ENCODE measurements at regions not wholly inside any gene's neighbourhood (a gene's known extent, or its start where the extent isn't known, plus 50 kb on each side); places are given as distances from the start of the nearest gene placed in this dataset.

DNA sequence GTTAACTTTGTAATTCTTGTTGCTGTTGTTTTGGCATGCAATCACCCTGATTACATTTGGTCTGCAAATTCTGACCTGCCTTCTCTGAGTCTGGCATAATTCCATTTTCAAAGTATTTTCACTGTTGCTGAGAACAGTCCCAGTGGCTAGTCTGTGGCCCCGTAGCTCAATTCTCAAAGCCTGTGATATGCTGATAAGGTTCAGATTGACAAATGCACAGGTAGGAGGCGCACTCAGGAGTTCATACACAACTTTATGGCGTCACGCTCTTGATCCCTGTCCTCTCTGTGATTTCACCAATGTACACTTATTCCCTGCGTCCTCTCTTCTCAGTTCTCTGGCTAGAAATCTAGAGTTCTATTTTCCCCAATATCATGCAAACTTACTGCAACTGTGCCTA is 376.6 kb upstream of the SLCO3A1 start:
- DNase-seq: no peak

DNA sequence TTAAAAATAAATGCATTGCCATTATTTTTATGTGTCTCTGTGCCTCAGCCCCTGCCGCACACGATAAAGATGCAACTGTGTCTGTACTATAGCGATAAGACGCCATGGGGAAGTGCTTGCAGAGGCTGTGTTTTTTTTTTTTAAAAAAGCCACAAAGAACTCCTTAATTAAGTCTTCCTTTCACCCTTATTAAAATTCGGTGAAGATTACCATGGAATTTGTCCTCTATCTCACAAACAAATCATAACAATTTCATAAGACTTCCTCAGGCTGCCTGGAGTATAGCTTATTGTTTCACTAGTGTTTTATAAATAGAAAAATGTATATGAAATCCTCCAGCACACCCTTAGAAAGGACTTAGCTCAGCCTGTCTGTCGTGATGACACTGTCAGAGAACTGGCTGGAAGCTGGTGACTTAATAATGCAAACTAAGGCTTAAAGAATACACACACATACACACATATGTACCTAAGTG is 374.8 kb upstream of the SLCO3A1 start:
- DNase-seq: no peak

DNA sequence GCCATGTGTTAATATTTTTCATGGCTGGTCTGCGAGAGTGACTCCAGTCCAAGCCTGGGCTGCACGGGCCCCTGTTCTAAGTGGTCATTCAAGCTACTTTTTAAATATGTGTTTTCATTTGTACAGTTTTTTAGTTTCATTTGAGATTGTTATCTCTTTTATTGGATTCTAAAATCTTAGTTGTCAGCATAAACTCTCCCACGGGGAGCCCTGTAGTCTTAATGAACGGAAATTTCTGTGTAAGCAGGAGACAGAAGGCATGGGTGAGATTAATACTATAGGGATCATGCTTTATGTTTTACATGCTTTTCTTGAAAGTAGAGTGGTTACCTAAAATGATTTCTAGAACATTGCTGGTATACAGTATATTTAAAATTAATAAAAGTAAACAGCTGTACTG is 373.1 kb upstream of the SLCO3A1 start:
- no peak for DNase-seq

DNA sequence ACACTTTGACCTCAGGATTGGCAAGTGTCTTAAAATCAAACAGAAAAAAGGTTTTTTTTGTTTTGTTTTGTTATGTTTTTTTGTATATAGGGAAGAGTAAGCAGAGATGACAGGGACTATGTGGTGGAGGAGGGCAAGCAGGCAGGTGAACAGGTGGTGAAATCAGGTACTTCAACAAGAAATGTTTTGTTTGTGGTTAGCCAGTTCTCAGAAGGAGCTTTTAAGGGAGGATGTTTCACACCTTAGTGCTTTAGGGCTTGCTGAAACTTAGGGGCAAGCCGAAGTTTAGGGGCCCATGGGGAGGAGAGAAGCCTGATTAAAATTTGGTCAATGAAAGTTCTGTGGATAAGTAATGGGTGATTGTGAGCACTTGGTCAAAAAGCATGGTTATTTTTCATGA is 370.7 kb upstream of the SLCO3A1 start:
- DNase-seq: no peak

DNA sequence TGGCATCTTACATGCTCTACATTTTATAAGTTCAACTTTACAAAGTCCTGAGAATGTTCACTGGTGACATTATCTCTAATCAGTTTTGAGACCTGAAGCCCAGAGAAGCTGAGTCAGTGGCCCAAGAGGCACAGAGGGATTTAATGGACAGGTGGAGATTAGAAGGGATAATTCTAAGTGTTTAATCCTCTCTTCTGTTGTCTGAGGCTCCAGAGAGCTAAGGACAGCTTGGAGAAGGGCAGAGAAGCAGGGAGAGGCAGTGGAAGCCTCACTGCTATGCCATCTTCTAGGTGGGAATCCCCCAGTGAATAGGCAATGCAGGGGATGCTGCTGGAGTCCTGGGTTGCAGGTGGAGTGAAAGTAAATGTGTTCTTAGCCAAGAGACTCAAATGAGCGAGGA is 369.4 kb upstream of the SLCO3A1 start:
- no peak for DNase-seq

DNA sequence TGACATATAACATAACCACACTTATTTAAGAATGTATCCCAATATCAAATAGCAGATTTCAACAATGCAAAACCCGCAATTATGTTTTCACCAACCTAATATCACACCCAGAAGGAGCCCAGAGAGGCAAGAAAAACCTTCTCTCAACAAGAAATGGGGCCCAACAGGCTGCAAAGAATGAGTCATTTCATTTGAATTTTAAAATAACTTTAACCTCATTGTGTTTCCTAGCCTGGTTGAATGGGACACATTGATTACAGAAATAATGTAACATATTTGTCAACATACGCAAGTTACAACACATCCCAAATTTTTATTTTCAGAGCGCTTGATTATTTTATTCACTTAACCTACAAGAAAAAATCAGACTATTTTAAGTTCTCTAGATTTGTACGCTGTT is 365.1 kb upstream of the SLCO3A1 start:
- no peak for DNase-seq

DNA sequence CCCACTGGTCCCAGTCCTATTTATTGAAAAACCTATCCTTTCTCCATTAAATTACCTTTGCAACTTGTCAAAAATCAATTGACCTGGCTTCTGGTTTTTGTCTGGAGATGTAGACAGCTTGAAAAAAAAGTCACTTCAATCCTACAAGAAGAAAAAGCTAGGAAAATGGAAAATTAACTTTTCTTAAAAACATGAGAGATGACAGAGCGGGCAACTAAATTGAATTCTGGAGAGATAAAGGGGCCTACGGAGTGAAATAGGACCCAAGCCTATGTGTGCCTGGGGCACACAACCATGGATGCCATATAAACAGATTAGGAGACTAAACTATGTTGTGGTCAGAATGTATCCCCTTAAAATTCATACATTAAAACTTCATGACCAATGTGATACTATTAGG is 363.3 kb upstream of the SLCO3A1 start:
- no peak for DNase-seq

- DNase-seq: no peak
These were observed 362.2 kb upstream of the SLCO3A1 start for GRCh38 chr15:91491101-91491950.

- DNase-seq: no peak
These were observed 356.5 kb upstream of the SLCO3A1 start for GRCh38 chr15:91496754-91497691.

GRCh38 chr15:91498046-91498748 is 355.3 kb upstream of the SLCO3A1 start:
- no peak for DNase-seq

- DNase-seq: no peak
These were observed 354.8 kb upstream of the SLCO3A1 start for GRCh38 chr15:91498749-91499062.

DNA sequence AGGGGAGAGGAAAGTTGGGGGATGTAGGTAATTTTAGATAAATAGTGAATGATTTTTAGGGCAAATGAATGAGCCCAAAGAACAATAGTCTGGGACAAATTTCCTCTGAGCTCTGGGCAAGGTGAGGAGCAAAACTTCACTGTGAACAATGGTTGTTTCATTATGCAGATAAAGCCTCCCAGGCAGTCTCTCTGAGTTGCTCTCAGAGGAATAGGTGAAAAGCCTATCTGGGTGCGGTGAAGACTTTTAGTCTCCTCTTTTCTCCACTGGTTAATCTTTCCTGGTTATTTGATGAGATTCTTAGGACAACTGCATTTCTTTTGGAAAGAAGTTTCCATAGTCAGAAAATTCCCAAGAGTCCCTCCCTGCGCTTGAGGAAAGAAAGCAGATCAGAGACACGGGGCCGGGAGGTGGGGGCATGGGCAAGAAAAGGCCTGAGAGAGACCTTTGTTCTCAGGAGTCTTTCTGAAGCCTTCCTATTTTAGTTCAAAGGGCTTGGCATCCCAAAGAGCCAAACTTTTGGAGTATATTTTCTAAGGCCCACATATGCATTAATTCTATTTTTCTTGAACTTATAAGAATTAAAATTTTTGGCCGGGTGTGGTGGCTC is 353.6 kb upstream of the SLCO3A1 start:
- DNase-seq: no peak

- no peak for DNase-seq
These were observed 344.9 kb upstream of the SLCO3A1 start for GRCh38 chr15:91508633-91509032.

DNA sequence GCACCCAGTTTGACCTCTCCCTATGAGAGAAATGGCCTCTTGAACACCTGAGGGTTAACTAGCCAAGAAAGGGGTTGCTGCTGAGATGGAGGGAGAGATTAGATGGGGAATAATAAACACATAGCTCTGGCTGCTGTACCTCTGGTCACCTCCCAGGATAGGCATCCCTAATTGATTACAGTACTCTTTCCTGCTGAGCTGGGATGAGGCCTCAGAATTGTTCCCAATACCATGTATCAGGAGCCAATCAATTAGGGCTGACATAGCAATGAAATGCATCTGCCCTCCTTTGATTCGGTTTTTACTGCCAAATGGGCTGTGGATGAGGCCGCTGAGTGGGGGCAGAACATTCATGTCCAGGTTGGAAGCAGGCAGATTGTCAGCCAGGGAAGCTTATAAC is 339.4 kb upstream of the SLCO3A1 start:
- DNase-seq: no peak

GRCh38 chr15:91515188-91515754 is 338.2 kb upstream of the SLCO3A1 start:
- no peak for DNase-seq

- no peak for DNase-seq
These were observed 336.6 kb upstream of the SLCO3A1 start for GRCh38 chr15:91516866-91517265.

- no peak for DNase-seq
These were observed 335.9 kb upstream of the SLCO3A1 start for GRCh38 chr15:91517491-91518200.

DNA sequence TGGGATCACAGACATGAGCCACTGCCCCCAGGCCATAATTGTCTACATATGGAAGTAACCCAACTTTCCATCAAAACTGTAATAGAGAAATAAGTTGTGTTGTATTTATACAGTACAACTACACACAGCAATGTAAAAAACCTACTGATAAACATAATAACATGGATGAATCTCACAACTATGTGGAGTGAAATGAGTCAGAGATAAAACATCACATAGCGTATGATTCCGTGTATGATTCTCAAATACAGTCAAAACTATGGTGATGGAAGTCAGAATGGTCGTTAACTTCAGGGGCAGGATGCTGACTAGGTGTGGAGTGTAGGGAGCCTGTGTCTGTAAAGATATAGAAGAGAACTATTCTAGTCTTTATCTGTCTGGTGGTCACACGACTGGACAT is 332.7 kb upstream of the SLCO3A1 start:
- no peak for DNase-seq

DNA sequence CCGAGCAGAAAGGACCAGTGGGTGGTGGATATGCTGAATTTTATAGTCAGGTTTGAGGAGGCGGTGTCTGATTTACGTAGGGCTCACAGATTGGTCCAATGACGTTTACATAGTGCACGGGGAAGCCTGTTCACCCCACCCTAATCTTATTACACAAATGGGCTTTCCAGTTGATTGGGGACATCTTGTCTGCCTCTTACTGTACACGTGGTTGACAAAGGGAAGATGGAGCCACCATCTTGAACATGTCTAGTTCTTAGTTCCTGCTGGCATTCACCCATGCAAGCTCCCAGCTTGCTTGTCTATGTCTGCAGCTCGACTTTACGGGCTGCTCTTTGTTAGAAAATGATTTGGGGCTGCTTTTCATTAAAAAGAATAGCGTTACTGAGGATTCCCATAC is 332.0 kb upstream of the SLCO3A1 start:
- DNase-seq: no peak

- DNase-seq: no peak
These were observed 331.5 kb upstream of the SLCO3A1 start for GRCh38 chr15:91521996-91522395.

DNA sequence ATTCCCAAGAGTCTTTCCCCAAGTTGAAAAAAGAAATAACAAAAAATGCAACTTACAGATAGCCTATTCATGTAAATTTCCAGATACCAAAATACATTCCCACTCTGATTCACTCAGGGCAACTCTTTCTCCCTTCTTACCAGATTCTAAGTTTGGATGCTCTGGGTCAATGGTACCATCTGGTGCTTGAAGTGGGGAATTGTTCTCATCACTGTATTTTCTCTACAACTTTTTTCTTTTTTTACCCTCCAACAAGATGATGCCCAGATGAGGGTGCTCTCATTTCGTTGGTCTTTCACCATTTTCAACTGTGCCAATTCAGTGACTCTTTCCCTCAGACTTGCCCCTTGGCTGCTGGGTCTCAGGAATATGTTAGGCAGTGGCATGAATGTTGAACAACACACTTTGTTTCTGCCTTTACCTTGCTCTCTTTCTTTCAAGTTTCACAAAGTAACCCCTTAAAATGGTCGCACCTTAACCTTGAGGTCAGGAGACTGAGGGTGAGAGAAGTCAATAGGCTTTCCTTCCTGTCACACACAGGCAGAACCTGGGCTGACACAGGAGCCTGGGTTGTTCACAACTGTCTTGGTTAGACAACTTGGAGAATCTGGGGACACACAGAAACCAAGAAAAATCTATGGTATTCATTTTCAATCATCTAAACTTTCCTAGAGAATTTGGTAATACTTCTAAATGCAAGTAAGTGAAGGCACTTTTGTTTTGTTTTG is 330.7 kb upstream of the SLCO3A1 start:
- no peak for DNase-seq

Data from dermis blood vessel endothelial cell (primary cell).